BLaER1 (cell line): ENCODE measurements at regions not wholly inside any gene's neighbourhood (a gene's known extent, or its start where the extent isn't known, plus 50 kb on each side); places are given as distances from the start of the nearest gene placed in this dataset.

ENCODE experiments used
- H3K27ac ChIP-seq: shearing (Covaris generic); formaldehyde crosslinking; 2 replicates; pipeline ENCODE4 v1.8.1; 2022
- H3K27me3 ChIP-seq: shearing (Covaris generic); formaldehyde crosslinking; 2 replicates; pipeline ENCODE4 v1.8.1; 2022
- H3K36me3 ChIP-seq: shearing (Covaris generic); formaldehyde crosslinking; 2 replicates; pipeline ENCODE4 v1.8.1; 2022
- H3K4me1 ChIP-seq: shearing (Covaris generic); formaldehyde crosslinking; 2 replicates; pipeline ENCODE4 v1.8.1; 2022
- H3K4me2 ChIP-seq: shearing (Covaris generic); formaldehyde crosslinking; 2 replicates; pipeline ENCODE4 v1.8.1; 2022
- H3K4me3 ChIP-seq: shearing (Covaris generic); formaldehyde crosslinking; 2 replicates; pipeline ENCODE4 v1.8.1; 2022
- H3K9ac ChIP-seq: shearing (Covaris generic); formaldehyde crosslinking; 2 replicates; pipeline ENCODE4 v1.8.1; 2022
- H3K9me3 ChIP-seq: shearing (Covaris generic); formaldehyde crosslinking; 2 replicates; pipeline ENCODE4 v1.8.1; 2022
- H4K20me1 ChIP-seq: shearing (Covaris generic); formaldehyde crosslinking; 2 replicates; pipeline ENCODE4 v1.8.1; 2022
- Cebpa-rat ChIP-seq: shearing (Covaris generic); IDR thresholded peaks from 2 replicates; pipeline ENCODE4 v1.8.1; 2022

GRCh38 chr2:238995634-238996033, 147.7 kb downstream of the TWIST2 start:
- Histone ChIP-seq H4K20me1 (no peaks in the 10 kb centered on the region), H3K27ac (no peak overlapping the region), H3K9me3 (peaks cover 18% of the 10 kb centered on the region), H3K27me3 (no peaks in the 10 kb centered on the region), H3K4me1 (no peaks in the 10 kb centered on the region), H3K4me2 (no peak overlapping the region), H3K9ac (no peak overlapping the region), H3K4me3 (no peak overlapping the region), H3K36me3 (no peaks in the 10 kb centered on the region)
- TF ChIP-seq Cebpa-rat = no peak

DNA sequence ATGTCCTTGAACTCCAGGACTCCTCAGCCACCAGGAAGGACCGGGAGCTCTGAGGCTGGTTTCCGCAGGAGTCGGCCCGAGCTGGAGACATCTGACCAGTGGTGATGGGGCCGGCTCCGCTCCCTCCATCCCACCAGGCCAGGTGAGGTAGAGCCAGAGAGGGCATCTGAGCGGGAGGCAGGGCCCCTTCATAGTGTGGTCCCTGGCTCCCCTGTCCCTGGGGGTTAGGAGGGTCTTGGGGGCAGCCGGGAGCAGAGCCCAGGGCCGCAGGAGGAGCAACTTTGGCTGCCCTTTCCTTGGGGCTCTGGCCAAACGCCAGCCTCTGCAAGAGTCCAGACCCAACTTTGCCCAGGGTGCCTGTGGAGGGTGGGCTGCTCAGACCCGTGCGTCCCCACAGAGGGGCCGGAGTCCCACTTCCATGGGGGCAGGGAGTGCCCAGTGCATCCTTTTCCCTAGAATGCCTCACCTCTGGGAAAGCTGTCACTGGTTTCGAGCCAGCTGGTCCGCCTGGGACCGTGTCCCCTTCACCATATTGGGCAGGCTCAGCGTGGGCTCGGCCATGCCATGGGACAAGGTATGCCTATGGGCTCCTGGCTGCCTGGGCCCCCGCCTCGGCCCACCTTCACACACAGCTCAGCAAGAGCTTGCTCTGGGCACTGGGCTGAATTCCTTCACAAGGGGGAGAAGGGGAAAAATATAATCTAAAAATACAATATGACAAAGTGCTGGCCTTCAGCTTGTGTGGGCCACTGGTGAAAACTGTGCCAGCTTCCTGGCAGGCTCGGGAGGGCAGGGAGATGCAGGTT, 148.6 kb downstream of the TWIST2 start:
- H3K4me2 ChIP-seq = no peak overlapping the region
- H3K4me1 ChIP-seq = no peaks in the 10 kb centered on the region
- H4K20me1 ChIP-seq = no peaks in the 10 kb centered on the region
- no peak overlapping the region for H3K4me3 ChIP-seq
- no peaks in the 10 kb centered on the region for H3K36me3 ChIP-seq
- H3K9me3 ChIP-seq = peaks cover 12% of the 10 kb centered on the region
- H3K9ac ChIP-seq = no peak overlapping the region
- no peaks in the 10 kb centered on the region for H3K27me3 ChIP-seq
- H3K27ac ChIP-seq = no peak overlapping the region
- no peak for TF ChIP-seq Cebpa-rat

DNA sequence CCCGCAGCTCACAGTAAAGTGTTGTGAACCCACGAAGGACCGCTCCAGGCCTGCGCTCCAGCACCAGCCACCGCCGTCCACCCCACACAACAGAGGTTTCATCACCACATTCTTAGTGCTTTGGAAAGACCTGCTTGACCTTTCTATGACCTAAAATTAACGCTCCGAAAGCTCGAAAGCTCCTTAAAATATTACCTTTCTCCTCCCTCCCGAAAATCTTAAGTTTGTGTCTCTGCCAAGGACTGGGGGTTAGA, 149.2 kb downstream of the TWIST2 start:
- TF ChIP-seq Cebpa-rat = no peak
- Histone ChIP-seq H3K9me3 (peaks cover 17% of the 10 kb centered on the region), H3K4me1 (no peaks in the 10 kb centered on the region), H3K4me2 (no peak overlapping the region), H4K20me1 (no peaks in the 10 kb centered on the region), H3K27me3 (no peaks in the 10 kb centered on the region), H3K9ac (no peak overlapping the region), H3K4me3 (no peak overlapping the region), H3K27ac (no peak overlapping the region), H3K36me3 (no peaks in the 10 kb centered on the region)

DNA sequence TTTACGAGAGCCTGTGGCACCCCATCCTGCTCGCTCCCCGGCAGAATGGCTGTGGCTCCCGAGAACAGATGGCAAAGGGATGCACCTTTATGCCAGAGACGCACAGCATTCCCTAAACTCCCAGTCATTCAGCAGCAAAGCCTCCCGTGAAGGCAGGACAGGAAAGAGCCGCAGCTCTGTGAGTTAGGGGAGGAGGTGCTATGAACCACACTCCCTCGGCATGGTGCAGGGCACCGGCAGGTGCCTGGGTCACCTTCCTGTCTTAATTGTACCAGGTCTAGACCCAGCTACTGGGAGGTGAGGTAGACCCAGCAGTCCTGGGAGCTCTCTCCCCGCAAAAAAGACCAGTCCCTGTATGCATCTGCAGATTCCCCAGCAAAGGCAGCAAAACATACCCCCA, 149.8 kb downstream of the TWIST2 start:
- Histone ChIP-seq H3K4me3 (no peak overlapping the region), H3K27ac (no peak overlapping the region), H3K27me3 (no peaks in the 10 kb centered on the region), H4K20me1 (no peaks in the 10 kb centered on the region), H3K9ac (no peak overlapping the region), H3K4me1 (no peaks in the 10 kb centered on the region), H3K9me3 (peaks cover 21% of the 10 kb centered on the region), H3K36me3 (no peaks in the 10 kb centered on the region), H3K4me2 (no peak overlapping the region)
- no peak for TF ChIP-seq Cebpa-rat
